H9 (cell line): ENCODE measurements at regions not wholly inside any gene's neighbourhood (a gene's known extent, or its start where the extent isn't known, plus 50 kb on each side); places are given as distances from the start of the nearest gene placed in this dataset.
A peak's percentile ranks its signal among the peaks of the same experiment; 100 is the strongest.

Experiments
- DNase-seq: peaks from one replicate; pipeline ENCODE4 v3.0.0-alpha.2; 2017
- H2AFZ ChIP-seq: one replicate; pipeline ENCODE4 v1.6.1; 2013; ENCODE audit warnings: mild to moderate bottlenecking, low read length, control low read depth, moderate library complexity
- H2AK5ac ChIP-seq: 2 replicates; pipeline ENCODE4 v1.6.1; 2013; ENCODE audit warnings: low read length, control low read depth, mixed read lengths; ENCODE audit not compliant: insufficient read length
- H2BK120ac ChIP-seq: one replicate; pipeline ENCODE4 v1.6.1; 2013; ENCODE audit warnings: low read depth, mild to moderate bottlenecking, low read length, control low read depth, inconsistent platforms; ENCODE audit not compliant: poor library complexity, severe bottlenecking
- H2BK12ac ChIP-seq: 2 replicates; pipeline ENCODE4 v1.6.1; 2013; ENCODE audit warnings: low read length, control low read depth, mixed read lengths, low read depth; ENCODE audit not compliant: insufficient read length
- H2BK15ac ChIP-seq: 2 replicates; pipeline ENCODE4 v1.6.1; 2013; ENCODE audit warnings: low read depth, low read length, control low read depth
- H2BK20ac ChIP-seq: one replicate; pipeline ENCODE4 v1.6.1; 2013; ENCODE audit warnings: low read depth, mild to moderate bottlenecking, low read length, control low read depth, inconsistent platforms; ENCODE audit not compliant: poor library complexity, severe bottlenecking
- H2BK5ac ChIP-seq: 2 replicates; pipeline ENCODE4 v1.6.1; 2013; ENCODE audit warnings: low read length, control low read depth, mixed read lengths; ENCODE audit not compliant: insufficient read length
- H3K14ac ChIP-seq: 2 replicates; pipeline ENCODE4 v1.6.1; 2013; ENCODE audit warnings: low read length, control low read depth; ENCODE audit not compliant: insufficient read depth
- H3K18ac ChIP-seq: 2 replicates; pipeline ENCODE4 v1.6.1; 2013; ENCODE audit warnings: low read depth, mild to moderate bottlenecking, mixed read lengths, low read length, control low read depth; ENCODE audit not compliant: insufficient read length
- H3K23ac ChIP-seq: 2 replicates; pipeline ENCODE4 v1.6.1; 2013; ENCODE audit warnings: low read length, control low read depth, mixed read lengths, low read depth; ENCODE audit not compliant: insufficient read length
- H3K23me2 ChIP-seq: 2 replicates; pipeline ENCODE4 v1.6.1; 2013; ENCODE audit warnings: low read depth, mild to moderate bottlenecking, mixed read lengths, low read length, control low read depth; ENCODE audit not compliant: insufficient read length, poor library complexity, severe bottlenecking
- H3K27ac ChIP-seq: 2 replicates; pipeline ENCODE4 v1.5.1; 2013; ENCODE audit warnings: low read length, control low read depth, mixed read lengths, low read depth; ENCODE audit not compliant: insufficient read length
- H3K27me3 ChIP-seq: 2 replicates; pipeline ENCODE4 v1.6.1; 2013; ENCODE audit warnings: low read length, control low read depth, inconsistent platforms; ENCODE audit not compliant: insufficient read depth
- H3K4ac ChIP-seq: 2 replicates; pipeline ENCODE4 v1.6.1; 2013; ENCODE audit warnings: low read depth, mild to moderate bottlenecking, control low read depth, inconsistent platforms, low read length, moderate library complexity
- H3K4me1 ChIP-seq: 2 replicates; pipeline ENCODE4 v1.6.1; 2013; ENCODE audit warnings: low read length, control low read depth, inconsistent platforms; ENCODE audit not compliant: insufficient read depth
- H3K4me2 ChIP-seq: 2 replicates; pipeline ENCODE4 v1.6.1; 2013; ENCODE audit warnings: low read length, control low read depth, mixed read lengths; ENCODE audit not compliant: insufficient read length, insufficient read depth
- H3K56ac ChIP-seq: 2 replicates; pipeline ENCODE4 v1.6.1; 2013; ENCODE audit warnings: low read depth, mild to moderate bottlenecking, mixed read lengths, low read length, control low read depth; ENCODE audit not compliant: insufficient read length
- H3K79me1 ChIP-seq: 2 replicates; pipeline ENCODE4 v1.6.1; 2013; ENCODE audit warnings: low read depth, mild to moderate bottlenecking, moderate library complexity, low read length, control low read depth, inconsistent platforms; ENCODE audit not compliant: insufficient read depth, poor library complexity, severe bottlenecking
- H3K79me2 ChIP-seq: 2 replicates; pipeline ENCODE4 v1.6.1; 2013; ENCODE audit warnings: low read length, control low read depth, inconsistent platforms; ENCODE audit not compliant: insufficient read depth
- H3K9ac ChIP-seq: 2 replicates; pipeline ENCODE4 v1.6.1; 2013; ENCODE audit warnings: low read length, control low read depth, mixed read lengths; ENCODE audit not compliant: insufficient read length; ENCODE audit errors: extremely low read depth
- H3K9me3 ChIP-seq: one replicate; pipeline ENCODE4 v1.6.1; 2013; ENCODE audit warnings: low read depth, low read length, inconsistent platforms; ENCODE audit not compliant: control insufficient read depth
- H3T11ph ChIP-seq: one replicate; pipeline ENCODE4 v1.6.1; 2013; ENCODE audit warnings: mild to moderate bottlenecking, low read length, control low read depth, inconsistent platforms
- H4K20me1 ChIP-seq: one replicate; pipeline ENCODE4 v1.6.1; 2013; ENCODE audit not compliant: control insufficient read depth, insufficient read length, insufficient read depth
- H4K5ac ChIP-seq: 2 replicates; pipeline ENCODE4 v1.6.1; 2013; ENCODE audit warnings: low read depth, mild to moderate bottlenecking, mixed read lengths, low read length, control low read depth; ENCODE audit not compliant: insufficient read length
- H4K8ac ChIP-seq: replicated peaks from 2 replicates; pipeline ENCODE4 v1.6.1; 2013; ENCODE audit warnings: low read length, control low read depth, mixed read lengths, low read depth; ENCODE audit not compliant: insufficient read length
- H4K91ac ChIP-seq: 2 replicates; pipeline ENCODE4 v1.6.1; 2013; ENCODE audit warnings: low read depth, mild to moderate bottlenecking, moderate library complexity, mixed read lengths, low read length, control low read depth; ENCODE audit not compliant: insufficient read length
- H3K27ac Mint-ChIP-seq, 3 experiments: 2 replicates in 2 of 3; 3 replicates in 1 of 3; pipeline ENCODE4 v1.8.0; 2020 to 2021; ENCODE audit warnings: mixed read lengths in 3 of 3, mild to moderate bottlenecking in 1 of 3, moderate library complexity in 1 of 3
- H3K27me3 Mint-ChIP-seq: 2 replicates; pipeline ENCODE4 v1.8.0; 2021; ENCODE audit warnings: low read depth, mild to moderate bottlenecking, moderate library complexity, mixed read lengths
- H3K36me3 Mint-ChIP-seq, 3 experiments: 2 replicates in 2 of 3; 3 replicates in 1 of 3; pipeline ENCODE4 v1.8.0; 2020 to 2021; ENCODE audit warnings: low read depth in 3 of 3, mixed read lengths in 3 of 3; ENCODE audit not compliant: insufficient read depth in 1 of 3
- H3K4me1 Mint-ChIP-seq, 2 experiments: 2 replicates each; pipeline ENCODE4 v1.8.0; 2020; ENCODE audit warnings: mixed read lengths in 2 of 2
- H3K4me3 Mint-ChIP-seq, 2 experiments: 2 replicates in 1 of 2; 3 replicates in 1 of 2; pipeline ENCODE4 v1.8.0; 2020 to 2021; ENCODE audit warnings: mild to moderate bottlenecking in 2 of 2, mixed read lengths in 2 of 2, moderate library complexity in 1 of 2
- H3K9me3 Mint-ChIP-seq, 2 experiments: 2 replicates in 1 of 2; 3 replicates in 1 of 2; pipeline ENCODE4 v1.8.0; 2020; ENCODE audit warnings: mild to moderate bottlenecking in 2 of 2, mixed read lengths in 2 of 2, moderate library complexity in 1 of 2
- CTCF ChIP-seq: fragments of 200-600 bp; sonication (generic); conservative IDR thresholded peaks from 3 replicates; pipeline ENCODE4 v1.8.0; 2021; ENCODE audit warnings: antibody characterized with exemption, mild to moderate bottlenecking
- WGBS: extraction: QIAGEN DNeasy Blood & Tissue Kit; methylation state at CpG from one replicate; pipeline ENCODE4 v1.1.7; 2013; ENCODE audit warnings: missing lambda C conversion rate, low lambda C conversion rate, mixed read lengths; ENCODE audit not compliant: insufficient read length; ENCODE audit errors: extremely low coverage; 5-methylcytosine and 5-hydroxymethylcytosine counted together

GRCh38 chr1:220410611-220411010, 117.3 kb upstream of the MARK1 start:
- Histone ChIP-seq H2BK12ac (no peak overlapping the region), H3K79me2 (no peaks in the 10 kb centered on the region), H2BK20ac (no peak overlapping the region), H2BK15ac (no peak overlapping the region), H3K18ac (no peak overlapping the region), H3K9me3 (no peaks in the 10 kb centered on the region), H4K91ac (no peak overlapping the region), H3K9ac (no peak overlapping the region), H3K79me1 (no peaks in the 10 kb centered on the region), H3K23me2 (no peaks in the 10 kb centered on the region), H3K27me3 (no peaks in the 10 kb centered on the region), H2AFZ (no peak overlapping the region), H3K23ac (no peak overlapping the region), H3K4me2 (no peak overlapping the region), H3K27ac (no peak overlapping the region), H3K56ac (no peak overlapping the region), H3K4me1 (peaks cover 7% of the 10 kb centered on the region; the same call in 1 of the 2 replicates), H4K20me1 (no peaks in the 10 kb centered on the region), H3T11ph (no peak overlapping the region), H2BK120ac (no peak overlapping the region), H2AK5ac (no peak overlapping the region), H2BK5ac (no peak overlapping the region), H3K4ac (no peak overlapping the region), H4K5ac (no peak overlapping the region), H4K8ac (no peak overlapping the region), H3K14ac (no peak overlapping the region)
- Mint-ChIP-seq H3K27ac (peak overlapping the region in 2 of 3 experiments; percentile 25 to 33; a peak in 4 of 7 replicates), H3K4me1 (peaks cover 24 to 26% of the 10 kb centered on the region in 2 experiments), H3K4me3 (no peak overlapping the region), H3K36me3 (peaks cover 0 to 20% (median 5%) of the 10 kb centered on the region in 3 experiments; a peak in 6 of 7 replicates), H3K9me3 (peaks cover 14 to 16% of the 10 kb centered on the region in 2 experiments; a peak in 4 of 5 replicates), H3K27me3 (peaks cover 3% of the 10 kb centered on the region)
- no peak for DNase-seq
- TF ChIP-seq CTCF = no peak
- WGBS = no CpG with 5 or more reads among the region's 7 CpGs
